Fibroblast of mammary gland (primary cell): ENCODE measurements at regions not wholly inside any gene's neighbourhood (a gene's known extent, or its start where the extent isn't known, plus 50 kb on each side); places are given as distances from the start of the nearest gene placed in this dataset.

Experiments
- DNase-seq: peaks from one replicate; pipeline ENCODE4 v3.0.0-alpha.2; 2010; ENCODE audit warnings: low read depth
- H3K4me3 ChIP-seq: 2 replicates; pipeline ENCODE4 v1.5.1; 2011; ENCODE audit warnings: low read depth, mild to moderate bottlenecking, low read length, moderate library complexity; ENCODE audit not compliant: control insufficient read depth
- TF ChIP-seq, protein P1 (sequence below): conservative IDR thresholded peaks from 2 replicates; pipeline ENCODE4 v1.5.1; 2011; ENCODE audit warnings: low read depth, low read length, inconsistent platforms; ENCODE audit not compliant: control insufficient read depth, insufficient read depth

DNA sequence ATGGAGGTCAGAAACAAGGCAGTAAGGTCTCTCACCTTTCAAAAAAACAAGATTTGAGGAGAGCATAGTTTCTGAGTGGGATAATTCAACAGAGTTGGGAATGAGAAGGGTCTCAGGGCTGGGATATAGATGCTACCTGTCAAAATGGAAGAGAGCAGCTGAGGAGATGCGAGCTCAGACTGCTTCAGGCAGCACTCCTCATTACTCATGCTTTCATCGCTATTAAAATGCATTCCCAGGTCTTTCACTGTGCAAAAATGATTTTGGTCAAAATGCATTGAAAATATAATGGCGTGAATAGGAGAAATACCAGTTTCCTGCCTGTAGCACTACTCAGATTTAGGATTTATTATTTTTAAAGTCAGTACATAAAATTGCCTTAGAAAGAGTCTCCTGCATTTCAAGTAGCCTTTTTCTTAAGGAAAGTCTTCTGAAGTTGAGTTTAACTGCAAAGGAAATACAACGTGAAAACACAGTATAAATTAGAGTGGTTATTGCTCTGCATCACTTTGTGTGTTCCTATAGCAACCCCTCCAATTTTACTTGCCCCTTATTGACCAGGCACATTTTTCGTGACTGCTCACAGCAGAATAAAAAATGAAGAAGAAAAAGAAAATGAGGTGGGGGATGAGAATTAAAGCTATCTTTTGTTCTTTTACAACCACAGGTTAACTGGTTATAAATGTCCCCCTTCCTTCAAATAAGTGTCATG lies 724.8 kb upstream of the SEMA6A start:
- TF ChIP-seq, protein P1, sequence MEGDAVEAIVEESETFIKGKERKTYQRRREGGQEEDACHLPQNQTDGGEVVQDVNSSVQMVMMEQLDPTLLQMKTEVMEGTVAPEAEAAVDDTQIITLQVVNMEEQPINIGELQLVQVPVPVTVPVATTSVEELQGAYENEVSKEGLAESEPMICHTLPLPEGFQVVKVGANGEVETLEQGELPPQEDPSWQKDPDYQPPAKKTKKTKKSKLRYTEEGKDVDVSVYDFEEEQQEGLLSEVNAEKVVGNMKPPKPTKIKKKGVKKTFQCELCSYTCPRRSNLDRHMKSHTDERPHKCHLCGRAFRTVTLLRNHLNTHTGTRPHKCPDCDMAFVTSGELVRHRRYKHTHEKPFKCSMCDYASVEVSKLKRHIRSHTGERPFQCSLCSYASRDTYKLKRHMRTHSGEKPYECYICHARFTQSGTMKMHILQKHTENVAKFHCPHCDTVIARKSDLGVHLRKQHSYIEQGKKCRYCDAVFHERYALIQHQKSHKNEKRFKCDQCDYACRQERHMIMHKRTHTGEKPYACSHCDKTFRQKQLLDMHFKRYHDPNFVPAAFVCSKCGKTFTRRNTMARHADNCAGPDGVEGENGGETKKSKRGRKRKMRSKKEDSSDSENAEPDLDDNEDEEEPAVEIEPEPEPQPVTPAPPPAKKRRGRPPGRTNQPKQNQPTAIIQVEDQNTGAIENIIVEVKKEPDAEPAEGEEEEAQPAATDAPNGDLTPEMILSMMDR, result no peak
- DNase-seq, result no peak
- no peak overlapping the region for H3K4me3 ChIP-seq

DNA sequence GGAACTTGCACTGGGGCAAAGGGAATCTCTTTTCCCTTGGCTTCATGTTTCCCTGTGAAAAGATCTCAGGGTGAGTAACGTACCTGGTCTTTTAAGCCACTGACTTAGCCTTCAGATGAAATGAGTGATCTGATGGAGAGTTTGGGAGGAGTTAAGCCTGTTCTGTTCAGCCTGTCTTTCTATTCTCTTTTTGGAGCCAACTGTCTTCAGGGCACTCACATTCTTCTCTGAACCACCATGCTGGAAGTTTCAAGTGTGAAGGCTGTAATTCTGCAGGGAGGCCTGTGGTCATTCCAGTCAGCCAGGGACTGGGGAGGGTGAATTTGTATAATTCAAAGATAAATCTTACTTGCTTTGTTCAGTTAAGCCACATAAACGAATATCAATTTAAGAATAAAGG lies 722.2 kb upstream of the SEMA6A start:
- TF ChIP-seq, protein P1, result no peak
- H3K4me3 ChIP-seq, result no peak overlapping the region
- no peak for DNase-seq

DNA sequence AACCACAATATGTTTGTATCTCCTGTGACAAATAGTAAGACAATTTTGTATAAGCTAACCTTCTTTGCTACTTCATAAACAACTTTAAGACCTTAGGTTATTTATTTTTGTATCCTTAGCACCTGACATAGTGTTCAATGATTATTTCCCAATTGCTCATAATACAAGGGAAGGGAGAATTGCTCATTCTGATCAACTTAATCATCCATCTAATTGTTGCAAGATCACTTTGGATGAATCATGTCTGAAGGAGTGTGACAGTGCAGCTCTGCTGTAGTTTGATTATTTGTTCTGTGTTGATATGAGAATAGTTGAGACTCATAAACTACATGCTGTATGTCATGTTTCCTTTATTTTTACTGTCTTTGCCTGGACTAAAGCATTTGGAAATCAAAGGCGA lies 721.3 kb upstream of the SEMA6A start:
- DNase-seq, result no peak
- TF ChIP-seq, protein P1, result no peak

DNA sequence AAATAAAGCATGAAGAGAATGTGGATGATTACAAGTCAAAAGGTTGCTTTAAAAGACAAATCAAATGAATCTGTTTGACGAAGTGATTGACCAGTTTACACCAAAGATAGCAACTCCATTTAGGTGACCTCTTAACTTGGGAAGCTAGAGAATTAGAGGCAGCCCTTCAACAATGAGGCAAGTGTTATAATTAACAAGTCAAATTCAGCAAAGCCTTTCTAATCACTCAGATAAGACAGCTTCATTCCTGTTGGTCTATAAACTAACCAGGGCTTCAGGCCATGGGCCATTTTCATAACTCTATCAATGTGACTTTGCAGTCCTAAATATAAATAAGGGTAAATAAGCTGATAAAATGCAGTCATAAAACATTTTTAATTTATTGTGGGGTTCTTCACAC lies 712.2 kb upstream of the SEMA6A start:
- TF ChIP-seq, protein P1, result no peak
- DNase-seq, result no peak

More for the DNA sequence above, 721.3 kb upstream of the SEMA6A start:
- H3K4me3 ChIP-seq, result no peak overlapping the region

DNA sequence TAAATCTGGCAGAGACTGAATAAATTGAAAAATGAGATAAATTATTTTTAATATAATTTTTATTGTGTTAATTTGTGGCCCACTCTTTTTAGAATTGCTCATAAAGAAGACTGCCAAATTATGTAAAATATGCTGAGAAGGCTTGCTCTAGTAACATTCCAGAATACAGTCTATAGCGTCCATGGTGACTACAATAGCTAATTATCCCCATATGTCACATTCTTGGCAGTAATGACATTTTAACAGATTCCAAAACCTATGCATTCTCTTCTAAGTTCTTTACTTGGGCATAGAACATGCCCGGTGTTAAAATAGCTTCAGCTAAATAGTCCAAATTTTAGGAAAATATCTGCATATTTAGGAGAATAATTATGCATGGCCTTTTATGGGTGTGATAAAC lies 697.0 kb upstream of the SEMA6A start:
- no peak overlapping the region for H3K4me3 ChIP-seq
- TF ChIP-seq, protein P1, result no peak

More for the DNA sequence above, 712.2 kb upstream of the SEMA6A start:
- no peak overlapping the region for H3K4me3 ChIP-seq

DNA sequence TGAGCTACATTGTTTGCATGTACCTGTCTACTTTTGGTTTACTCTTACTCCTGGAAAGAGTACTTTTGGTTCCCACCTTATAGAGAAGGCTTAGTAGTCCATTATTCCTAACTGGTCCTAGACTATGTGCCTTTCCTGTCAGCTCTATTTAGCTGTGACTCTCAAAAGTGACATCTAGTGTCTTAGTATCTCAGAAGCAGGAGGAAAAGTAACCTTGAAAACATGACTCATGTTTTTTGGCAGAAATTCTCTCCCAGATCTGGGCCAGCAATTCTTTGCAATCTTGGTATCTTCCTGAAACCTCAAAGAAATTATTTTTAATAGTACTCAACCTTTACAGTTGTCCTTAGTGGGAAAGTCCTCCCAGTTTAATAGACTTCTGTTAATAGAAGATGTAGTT lies 691.7 kb upstream of the SEMA6A start:
- TF ChIP-seq, protein P1, result no peak
- no peak overlapping the region for H3K4me3 ChIP-seq
- DNase-seq, result peak; percentile 0

More for the DNA sequence above, 697.0 kb upstream of the SEMA6A start:
- no peak for DNase-seq
